ENCODE measurements at regions not wholly inside any gene's neighbourhood (a gene's known extent, or its start where the extent isn't known, plus 50 kb on each side); places are given as distances from the start of the nearest gene placed in this dataset.

- TF ChIP-seq CTCF (IDR thresholded peaks at IDR 0.05) (no peak), POLR2A (IDR thresholded peaks at IDR 0.05) (no peak)
These were observed 259.5 kb downstream of the COL4A1 start for GRCh38 chr13:110047496-110047895.
